HG03139 (cell line): ENCODE measurements at regions not wholly inside any gene's neighbourhood (a gene's known extent, or its start where the extent isn't known, plus 50 kb on each side); places are given as distances from the start of the nearest gene placed in this dataset.

Experiments
- ATAC-seq: cut with Tn5 transposase; IDR thresholded peaks from one replicate; pipeline ENCODE4 v1.9.1; 2021; ENCODE audit not compliant: unreplicated experiment

GRCh38 chr12:87930033-87930432 lies 99.2 kb downstream of the C12orf50 start:
- no peak for ATAC-seq

GRCh38 chr12:87929346-87929745 lies 99.9 kb downstream of the C12orf50 start:
- no peak for ATAC-seq

DNA sequence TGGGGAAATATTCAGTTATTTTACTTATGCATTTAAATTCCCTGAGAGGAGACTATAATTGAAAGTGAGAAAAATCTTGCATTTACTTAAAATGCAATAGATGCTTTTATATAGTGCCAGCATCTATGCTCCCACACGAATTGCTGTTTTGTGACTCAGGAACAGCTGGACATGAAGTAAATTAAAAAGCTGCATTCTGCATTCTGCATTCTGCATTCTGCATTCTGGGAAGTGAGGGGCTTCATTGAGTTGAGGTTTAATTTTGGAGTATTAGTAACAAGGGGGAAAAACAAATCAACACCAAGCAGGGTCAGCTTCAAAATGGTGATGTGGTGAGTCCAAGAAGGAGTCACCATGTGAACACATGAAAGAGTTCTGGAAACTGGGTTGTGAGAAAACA lies 101.2 kb downstream of the C12orf50 start:
- ATAC-seq: no peak

GRCh38 chr12:87925021-87925420 lies 104.2 kb downstream of the C12orf50 start:
- no peak for ATAC-seq

GRCh38 chr12:87924149-87924548 lies 105.1 kb downstream of the C12orf50 start:
- ATAC-seq: no peak

GRCh38 chr12:87923361-87923760 lies 105.8 kb downstream of the C12orf50 start:
- ATAC-seq: no peak

- ATAC-seq: no peak
These were observed 106.5 kb downstream of the C12orf50 start for GRCh38 chr12:87922736-87923135.

DNA sequence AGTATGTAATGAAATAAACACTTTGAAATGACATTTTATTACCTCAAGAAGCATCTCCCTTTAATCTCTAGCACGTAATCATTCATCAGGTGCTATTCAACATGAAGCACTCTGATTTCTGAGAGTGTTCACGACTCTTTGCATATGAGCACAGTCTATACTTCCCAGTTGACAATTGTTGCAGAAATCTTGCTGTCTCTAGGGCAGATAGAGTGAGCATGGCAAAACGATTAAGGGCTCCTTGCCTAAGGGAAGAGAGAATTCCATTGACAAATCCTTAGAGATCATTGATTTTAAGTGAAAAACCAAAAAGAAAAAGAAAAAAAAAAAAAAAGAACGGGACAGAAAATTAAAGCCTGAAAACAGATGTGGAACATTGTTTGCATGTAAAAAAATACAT lies 107.6 kb downstream of the C12orf50 start:
- ATAC-seq: no peak

DNA sequence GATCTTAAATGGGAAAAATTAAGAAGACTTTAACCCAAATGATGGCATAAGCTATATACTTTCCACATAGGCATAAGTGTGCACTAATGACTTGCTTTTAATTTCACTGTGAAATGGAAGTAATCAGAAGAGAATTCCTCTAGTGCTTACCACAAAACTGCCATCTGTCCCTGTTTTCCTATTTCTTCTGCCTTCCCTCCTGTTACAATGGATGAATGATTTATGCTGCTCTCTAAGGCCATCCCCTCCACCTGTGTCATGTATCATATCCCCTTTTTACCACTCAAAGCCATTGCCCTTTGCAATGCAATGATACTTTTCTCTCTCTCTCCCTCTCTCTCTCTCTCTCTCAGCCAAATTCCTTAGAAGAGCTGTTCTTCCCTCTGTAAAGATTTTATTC lies 109.1 kb downstream of the C12orf50 start:
- ATAC-seq: no peak

- no peak for ATAC-seq
These were observed 127.7 kb downstream of the C12orf50 start for GRCh38 chr12:87901457-87901856.

DNA sequence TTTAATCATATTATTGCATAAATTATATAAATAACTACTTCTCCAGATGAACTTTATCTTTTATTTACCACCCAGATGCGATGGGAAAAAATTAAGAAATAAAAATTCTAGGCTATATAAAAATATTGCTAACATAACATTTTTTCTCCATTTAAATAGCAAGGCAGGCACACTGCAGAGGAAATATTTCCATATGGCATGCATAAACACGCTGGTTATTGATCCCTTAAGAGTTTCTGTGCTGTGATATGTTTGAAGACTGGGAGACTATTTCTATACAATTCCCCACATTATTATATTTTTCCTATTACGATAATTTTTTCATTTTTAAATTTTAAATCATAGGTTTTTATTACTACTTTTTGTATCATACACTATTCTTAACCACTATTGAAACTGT lies 131.5 kb downstream of the C12orf50 start:
- ATAC-seq: no peak

- no peak for ATAC-seq
These were observed 145.4 kb downstream of the C12orf50 start for GRCh38 chr12:87883806-87884205.

DNA sequence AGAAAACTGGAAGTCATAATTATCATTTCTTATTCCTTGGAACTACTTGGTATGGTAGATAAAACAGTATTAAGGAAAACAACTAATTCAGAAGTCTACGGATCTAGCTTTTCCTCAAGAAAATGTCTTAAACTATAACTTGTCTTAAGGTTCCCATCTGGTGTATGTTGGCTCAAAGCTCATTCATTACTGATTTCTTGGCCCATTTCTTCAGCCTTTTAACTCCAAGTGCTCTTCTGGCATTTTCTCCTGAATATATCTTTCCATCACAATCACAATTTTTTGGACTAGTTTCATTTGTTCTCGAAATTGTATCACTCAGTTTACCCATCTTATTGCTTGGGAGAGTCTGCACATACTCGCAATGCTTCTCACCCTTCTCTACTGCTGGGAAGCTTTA lies 150.1 kb downstream of the C12orf50 start:
- ATAC-seq: no peak

- no peak for ATAC-seq
These were observed 158.4 kb downstream of the C12orf50 start for GRCh38 chr12:87870493-87871460.

DNA sequence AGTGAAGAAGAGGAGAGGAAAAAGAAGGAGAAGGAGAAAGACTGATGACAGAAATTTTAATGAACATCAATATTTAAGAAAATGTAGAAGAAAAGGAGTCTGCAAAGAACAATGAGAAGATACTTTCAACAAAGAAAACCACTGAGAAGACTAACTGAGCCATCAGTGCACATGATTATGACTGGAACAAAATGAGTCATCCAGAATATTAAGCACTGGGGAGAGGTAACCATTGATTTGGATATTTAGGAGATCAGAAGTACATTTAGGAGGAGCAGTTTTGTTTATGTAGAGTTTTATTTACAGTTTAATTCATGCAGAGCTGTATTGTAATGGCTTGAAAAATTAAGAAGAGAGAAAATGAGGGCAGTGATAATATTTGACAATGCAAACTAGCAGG lies 159.1 kb downstream of the C12orf50 start:
- no peak for ATAC-seq

- no peak for ATAC-seq
These were observed 162.5 kb downstream of the C12orf50 start for GRCh38 chr12:87866578-87867292.

DNA sequence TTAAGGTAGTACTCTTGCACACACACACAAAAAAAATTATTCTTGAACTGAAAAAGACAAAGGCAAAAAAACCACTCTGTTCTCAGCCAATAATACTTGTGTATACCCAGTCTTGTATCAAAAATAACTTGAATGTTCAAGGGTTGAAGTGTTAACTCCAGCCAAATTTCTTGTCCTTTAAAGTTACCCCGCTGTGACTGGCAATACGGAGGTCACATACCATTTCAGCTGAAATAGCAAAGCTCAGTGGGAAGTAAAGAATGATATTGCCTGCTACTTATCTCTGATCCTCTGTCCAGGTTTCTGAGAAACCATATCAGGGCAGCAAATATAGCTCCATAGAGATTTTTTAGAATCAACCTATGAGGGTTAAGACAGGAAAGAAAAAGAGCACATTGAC lies 167.4 kb downstream of the C12orf50 start:
- ATAC-seq: no peak

DNA sequence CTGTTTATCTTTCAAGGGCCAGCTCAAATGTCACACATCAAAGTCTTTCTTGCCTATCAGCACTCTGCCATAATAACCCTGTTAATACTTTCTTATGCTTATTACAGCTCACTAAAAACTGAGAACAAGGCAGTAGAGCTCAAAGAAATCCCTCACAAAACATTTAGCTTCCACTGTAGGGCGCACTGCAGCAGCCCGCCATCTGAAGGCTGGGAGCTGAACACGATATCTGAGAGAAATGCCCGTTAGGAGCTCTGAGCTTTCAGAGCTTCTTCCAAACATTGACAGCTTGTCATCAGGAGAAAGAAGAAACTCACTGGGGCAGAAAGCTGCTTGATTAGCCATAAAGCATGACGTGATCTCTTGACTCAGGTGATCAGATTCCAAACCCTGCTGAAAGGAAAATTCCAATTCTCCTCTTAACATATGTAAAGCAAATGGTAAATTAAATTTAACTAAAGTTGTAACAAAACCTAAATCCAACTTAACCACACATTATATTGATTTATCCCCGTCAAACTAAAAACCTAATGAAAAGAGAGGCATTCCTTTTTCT lies 175.7 kb downstream of the C12orf50 start:
- ATAC-seq: no peak

DNA sequence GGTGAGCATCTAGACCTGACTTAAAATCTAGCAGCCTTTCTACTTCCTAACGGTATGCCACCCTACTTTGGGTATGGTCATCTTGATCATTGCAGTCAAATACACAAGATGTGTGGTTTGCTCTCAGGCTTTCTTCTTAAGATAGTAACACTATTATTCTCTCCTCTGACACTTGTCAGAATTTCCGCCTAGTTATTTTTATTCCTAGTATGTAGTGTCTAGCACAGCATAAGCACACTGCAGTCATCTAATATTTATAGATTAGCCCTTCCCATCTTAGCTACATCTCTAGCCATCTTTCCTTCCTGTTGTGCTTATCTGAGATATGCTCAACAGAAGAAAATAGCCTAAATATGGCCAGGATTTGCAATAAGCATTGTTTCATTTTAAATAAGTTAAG lies 180.1 kb downstream of the C12orf50 start:
- ATAC-seq: no peak

GRCh38 chr12:87848248-87848868 lies 180.8 kb downstream of the C12orf50 start:
- ATAC-seq: peak; percentile 61

DNA sequence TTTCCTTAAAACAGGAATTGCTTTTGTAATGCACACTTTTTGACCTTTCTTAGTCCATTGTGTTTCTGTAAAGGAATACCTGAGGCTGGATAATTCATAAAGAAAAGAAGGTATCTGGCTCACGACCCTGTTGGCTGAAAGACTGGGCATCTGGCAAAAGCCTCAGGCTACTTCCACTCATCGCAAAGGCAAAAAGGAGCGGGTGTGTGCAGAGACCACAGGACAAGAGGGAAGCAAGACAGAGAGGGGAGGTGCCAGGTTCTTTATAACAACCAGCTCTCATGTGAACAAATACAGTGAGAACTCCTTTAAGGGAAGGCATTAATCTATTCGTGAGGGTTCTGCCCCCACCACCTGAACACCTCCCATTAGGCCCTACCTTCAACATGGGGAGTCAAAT lies 182.1 kb downstream of the C12orf50 start:
- ATAC-seq: no peak
